MM.1S (cell line): ENCODE measurements at regions not wholly inside any gene's neighbourhood (a gene's known extent, or its start where the extent isn't known, plus 50 kb on each side); places are given as distances from the start of the nearest gene placed in this dataset.

Experiments
- DNase-seq: peaks from one replicate; pipeline ENCODE4 v3.0.0-alpha.2; 2015
- H2AFZ ChIP-seq: fragments of 300-600 bp; sonication (generic); 2 replicates; pipeline ENCODE4 v1.6.0; 2016; ENCODE audit warnings: antibody characterized with exemption, low read length
- H3F3A ChIP-seq: fragments of 300-600 bp; sonication (generic); 2 replicates; pipeline ENCODE4 v1.6.1; 2016; ENCODE audit warnings: mild to moderate bottlenecking, antibody characterized with exemption, low read length, moderate library complexity, mixed read lengths; ENCODE audit not compliant: insufficient read depth
- H3K27ac ChIP-seq: fragments of 300-600 bp; sonication (generic); 2 replicates; pipeline ENCODE4 v1.5.1; 2016; ENCODE audit warnings: mild to moderate bottlenecking, low read length
- H3K27me3 ChIP-seq: fragments of 300-600 bp; sonication (generic); replicated peaks from 2 replicates; pipeline ENCODE4 v1.6.0; 2016; ENCODE audit warnings: low read length; ENCODE audit not compliant: insufficient read depth
- H3K36me3 ChIP-seq: fragments of 300-600 bp; sonication (generic); replicated peaks from 2 replicates; pipeline ENCODE4 v1.6.1; 2016; ENCODE audit warnings: mild to moderate bottlenecking, low read length, mixed read lengths; ENCODE audit not compliant: insufficient read depth
- H3K4me1 ChIP-seq: fragments of 300-600 bp; sonication (generic); 2 replicates; pipeline ENCODE4 v1.6.1; 2016; ENCODE audit warnings: low read length, mixed read lengths
- H3K4me2 ChIP-seq: fragments of 300-600 bp; sonication (generic); 2 replicates; pipeline ENCODE4 v1.6.0; 2016; ENCODE audit warnings: low read depth, low read length
- H3K4me3 ChIP-seq: fragments of 300-600 bp; sonication (generic); 2 replicates; pipeline ENCODE4 v1.5.1; 2016; ENCODE audit warnings: low read length, mixed read lengths
- H3K79me2 ChIP-seq: fragments of 300-600 bp; sonication (generic); 2 replicates; pipeline ENCODE4 v1.6.1; 2016; ENCODE audit warnings: mixed run types, low read length, mixed read lengths
- H3K9ac ChIP-seq: fragments of 300-600 bp; sonication (generic); 2 replicates; pipeline ENCODE4 v1.6.1; 2016; ENCODE audit warnings: low read length, mixed read lengths
- H3K9me2 ChIP-seq: fragments of 300-600 bp; sonication (generic); replicated peaks from 2 replicates; pipeline ENCODE4 v1.6.1; 2016; ENCODE audit warnings: mild to moderate bottlenecking, low read length, mixed read lengths; ENCODE audit not compliant: insufficient read depth
- H3K9me3 ChIP-seq: fragments of 300-600 bp; sonication (generic); replicated peaks from 2 replicates; pipeline ENCODE4 v1.6.1; 2016; ENCODE audit warnings: mild to moderate bottlenecking, low read length, mixed read lengths; ENCODE audit not compliant: insufficient read depth
- H4K20me1 ChIP-seq: fragments of 300-600 bp; sonication (generic); 2 replicates; pipeline ENCODE4 v1.6.1; 2016; ENCODE audit warnings: mild to moderate bottlenecking, low read length, moderate library complexity, mixed read lengths; ENCODE audit not compliant: insufficient read depth
- EZH2 ChIP-seq: fragments of 300-600 bp; sonication (generic); optimal IDR thresholded peaks from 2 replicates; pipeline ENCODE3; 2017; ENCODE audit warnings: low read depth, mild to moderate bottlenecking, antibody characterized with exemption, low read length, mixed read lengths
- EZH2phosphoT487 ChIP-seq: fragments of 300-600 bp; sonication (generic); IDR thresholded peaks from 2 replicates; pipeline ENCODE4 v1.6.1; 2018; ENCODE audit warnings: antibody characterized with exemption, low read length
- TF ChIP-seq, protein P1 (sequence below): fragments of 300-600 bp; sonication (generic); IDR thresholded peaks from 2 replicates; pipeline ENCODE4 v1.5.1; 2016; ENCODE audit warnings: antibody characterized with exemption, low read length, mixed read lengths

DNA sequence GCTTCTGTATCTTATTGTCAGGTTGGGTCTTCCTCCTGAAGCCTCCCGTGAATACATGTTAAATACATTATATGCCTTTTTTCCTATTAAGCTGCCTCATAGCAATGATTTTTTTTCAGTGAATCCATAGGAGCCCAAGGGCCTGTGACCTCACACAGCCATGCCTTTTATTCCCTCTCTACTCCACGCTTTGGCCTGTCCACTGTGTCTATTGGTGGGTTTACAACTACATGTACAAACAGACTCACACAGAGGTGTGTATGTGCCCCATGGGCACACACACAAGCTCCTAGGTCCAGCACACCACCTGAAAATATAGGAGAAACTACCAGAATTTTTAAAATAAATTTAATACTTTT is 560.4 kb downstream of the IPMK start:
- Histone ChIP-seq H3K79me2 (no peaks in the 10 kb centered on the region), H3K36me3 (no peaks in the 10 kb centered on the region), H3K27me3 (no peaks in the 10 kb centered on the region), H3K4me1 (no peaks in the 10 kb centered on the region), H3F3A (no peaks in the 10 kb centered on the region), H2AFZ (no peak overlapping the region), H4K20me1 (no peaks in the 10 kb centered on the region), H3K9ac (no peak overlapping the region), H3K4me3 (no peak overlapping the region), H3K4me2 (no peak overlapping the region), H3K27ac (no peak overlapping the region), H3K9me2 (no peaks in the 10 kb centered on the region), H3K9me3 (no peaks in the 10 kb centered on the region)
- TF ChIP-seq EZH2phosphoT487 (no peak), EZH2 (no peak)
- TF ChIP-seq, protein P1, sequence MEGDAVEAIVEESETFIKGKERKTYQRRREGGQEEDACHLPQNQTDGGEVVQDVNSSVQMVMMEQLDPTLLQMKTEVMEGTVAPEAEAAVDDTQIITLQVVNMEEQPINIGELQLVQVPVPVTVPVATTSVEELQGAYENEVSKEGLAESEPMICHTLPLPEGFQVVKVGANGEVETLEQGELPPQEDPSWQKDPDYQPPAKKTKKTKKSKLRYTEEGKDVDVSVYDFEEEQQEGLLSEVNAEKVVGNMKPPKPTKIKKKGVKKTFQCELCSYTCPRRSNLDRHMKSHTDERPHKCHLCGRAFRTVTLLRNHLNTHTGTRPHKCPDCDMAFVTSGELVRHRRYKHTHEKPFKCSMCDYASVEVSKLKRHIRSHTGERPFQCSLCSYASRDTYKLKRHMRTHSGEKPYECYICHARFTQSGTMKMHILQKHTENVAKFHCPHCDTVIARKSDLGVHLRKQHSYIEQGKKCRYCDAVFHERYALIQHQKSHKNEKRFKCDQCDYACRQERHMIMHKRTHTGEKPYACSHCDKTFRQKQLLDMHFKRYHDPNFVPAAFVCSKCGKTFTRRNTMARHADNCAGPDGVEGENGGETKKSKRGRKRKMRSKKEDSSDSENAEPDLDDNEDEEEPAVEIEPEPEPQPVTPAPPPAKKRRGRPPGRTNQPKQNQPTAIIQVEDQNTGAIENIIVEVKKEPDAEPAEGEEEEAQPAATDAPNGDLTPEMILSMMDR, result no peak
- DNase-seq, result no peak

DNA sequence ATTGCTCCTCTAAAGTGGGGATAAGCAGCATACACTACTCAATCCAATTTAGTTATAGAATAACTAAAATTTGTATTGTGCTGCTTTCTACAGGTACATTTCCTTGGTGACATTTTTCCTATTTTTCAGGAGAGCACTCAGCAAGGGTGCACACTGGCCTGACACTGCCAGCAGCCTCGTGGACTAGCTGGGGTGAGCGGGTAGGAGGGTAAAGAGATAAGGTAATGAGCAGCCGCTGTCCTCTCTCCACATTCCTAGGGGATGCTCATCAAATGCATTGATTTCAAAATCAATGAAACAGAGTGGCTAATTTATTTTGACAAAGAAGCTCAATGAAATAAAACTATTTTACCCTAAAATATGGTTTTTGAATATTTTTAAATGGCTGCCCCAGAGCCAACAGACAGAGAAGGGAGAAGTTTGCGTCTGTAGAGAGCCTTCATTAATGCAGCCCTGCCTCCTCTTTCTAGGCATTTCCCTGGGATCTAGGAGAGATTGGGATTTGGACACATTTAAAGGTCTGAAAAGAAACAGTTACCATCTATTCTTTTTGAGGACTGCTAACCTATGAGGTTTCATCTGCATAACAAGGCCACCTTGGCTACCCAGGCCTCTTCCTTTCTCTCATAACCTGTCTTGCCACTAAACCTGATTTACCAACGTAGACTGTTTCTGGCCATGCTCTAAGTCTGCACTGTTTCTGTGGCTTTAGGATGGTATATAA is 561.0 kb downstream of the IPMK start:
- Histone ChIP-seq H3K27me3 (no peaks in the 10 kb centered on the region), H4K20me1 (no peaks in the 10 kb centered on the region), H3K9me3 (no peaks in the 10 kb centered on the region), H3F3A (no peaks in the 10 kb centered on the region), H3K9me2 (no peaks in the 10 kb centered on the region), H3K9ac (no peak overlapping the region), H2AFZ (no peak overlapping the region), H3K4me2 (no peak overlapping the region), H3K27ac (no peak overlapping the region), H3K4me1 (no peaks in the 10 kb centered on the region), H3K4me3 (no peak overlapping the region), H3K36me3 (no peaks in the 10 kb centered on the region), H3K79me2 (no peaks in the 10 kb centered on the region)
- DNase-seq, result no peak
- TF ChIP-seq, protein P1, result no peak
- TF ChIP-seq EZH2phosphoT487 (no peak), EZH2 (no peak)

DNA sequence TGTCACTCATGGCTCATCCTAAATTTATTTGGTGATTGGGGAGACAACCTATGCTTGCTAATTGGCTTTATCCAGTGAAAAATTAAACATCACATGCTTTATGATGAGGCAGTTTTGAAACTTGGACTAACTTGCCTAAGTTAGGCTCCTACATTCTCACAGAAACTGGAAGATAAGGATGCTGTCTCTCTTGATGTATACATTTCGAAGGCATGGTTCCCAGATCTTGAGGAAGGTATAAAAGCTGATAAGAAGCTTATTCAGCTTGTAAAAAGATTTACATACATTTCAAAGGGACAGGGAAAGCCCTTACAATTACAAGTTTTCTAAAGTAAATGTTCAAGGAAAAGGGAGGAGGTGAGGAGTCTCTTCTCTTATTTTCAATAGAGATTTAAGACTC is 561.7 kb downstream of the IPMK start:
- Histone ChIP-seq H4K20me1 (no peaks in the 10 kb centered on the region), H3K36me3 (no peaks in the 10 kb centered on the region), H3K9ac (no peak overlapping the region), H2AFZ (no peak overlapping the region), H3K4me2 (no peak overlapping the region), H3K4me3 (no peak overlapping the region), H3K9me2 (no peaks in the 10 kb centered on the region), H3K27ac (no peak overlapping the region), H3K79me2 (no peaks in the 10 kb centered on the region), H3K4me1 (no peaks in the 10 kb centered on the region), H3K9me3 (no peaks in the 10 kb centered on the region), H3F3A (no peaks in the 10 kb centered on the region), H3K27me3 (no peaks in the 10 kb centered on the region)
- TF ChIP-seq EZH2phosphoT487, result no peak
- TF ChIP-seq EZH2, result no peak
- TF ChIP-seq, protein P1, result no peak
- no peak for DNase-seq
